ENCODE measurements at regions not wholly inside any gene's neighbourhood (a gene's known extent, or its start where the extent isn't known, plus 50 kb on each side); places are given as distances from the start of the nearest gene placed in this dataset.

- TF ChIP-seq CTCF (conservative IDR thresholded peaks at IDR 0.05) (no peak), ZFX (IDR thresholded peaks at IDR 0.05) (no peak)
Measured at GRCh38 chr5:120017513-120017912, 388.2 kb downstream of the FAM170A start.

Data from C4-2B (cell line).